ENCODE measurements at regions not wholly inside any gene's neighbourhood (a gene's known extent, or its start where the extent isn't known, plus 50 kb on each side); places are given as distances from the start of the nearest gene placed in this dataset.

GRCh38 chr4:119684463-119684862 is 55.9 kb upstream of the PDE5A start:
- Histone ChIP-seq H3K9ac (ENCODE audit: insufficient read depth in 1 of 2, low read depth in 2 of 2, low read length in 2 of 2) (no peak overlapping the region), H4K20me1 (replicated peaks; ENCODE audit: control insufficient read depth, insufficient read depth, low read length) (no peaks in the 10 kb centered on the region), H3K27me3 (ENCODE audit: control insufficient read depth in 2 of 2, insufficient read depth in 2 of 2, low read length in 2 of 2) (no peaks in the 10 kb centered on the region), H3K36me3 (ENCODE audit: control insufficient read depth, insufficient read depth, low read length) (no peaks in the 10 kb centered on the region), H3K9me1 (ENCODE audit: control insufficient read depth, insufficient read depth, low read length) (no peaks in the 10 kb centered on the region), H3K27ac (ENCODE audit: extremely low read depth, low read depth, low read length) (no peak overlapping the region), H3K4me2 (ENCODE audit: insufficient read depth, low read length) (no peak overlapping the region), H3K79me2 (ENCODE audit: control insufficient read depth, insufficient read depth, low read length) (no peaks in the 10 kb centered on the region), H3K4me1 (replicated peaks in 1 of 2; ENCODE audit: control insufficient read depth in 2 of 2, insufficient read depth in 2 of 2, low read length in 2 of 2) (no peaks in the 10 kb centered on the region), H3K4me3 (no peak overlapping the region), H3K9me3 (replicated peaks; ENCODE audit: control insufficient read depth, insufficient read depth, low read depth, low read length) (no peaks in the 10 kb centered on the region), H2AFZ (ENCODE audit: low read depth, low read length) (no peak overlapping the region)
- TF ChIP-seq TAL1 (IDR thresholded peaks at IDR 0.05) (no peak), ZNF445 (CRISPR knock-in tag; IDR thresholded peaks at IDR 0.05; ENCODE audit: low read depth) (no peak), HBP1 (CRISPR knock-in tag; IDR thresholded peaks at IDR 0.05) (no peak), SMARCB1 (IDR thresholded peaks at IDR 0.05; ENCODE audit: insufficient read length, low read depth) (no peak), CREM (IDR thresholded peaks at IDR 0.05; ENCODE audit: low read depth) (no peak)
- WGBS (ENCODE audit: insufficient coverage, low coverage, missing lambda C conversion rate), result 0% methylated on average over 4 of the region's 4 CpGs
- FAIRE-seq, result no peak
- CTCF ChIA-PET (ENCODE audit: low intra/inter-chr PET ratio), result no interaction called here
- POLR2A ChIA-PET, result no interaction called here
- intact Hi-C loops (cut with micrococcal nuclease) (no loop called here), in situ Hi-C loops (cut with MboI) (no loop called here)
- DNase-seq (ENCODE audit: extremely low read depth in 1 of 4, low spot score in 3 of 4), result no peak
- BruUV-seq (replicated peaks), result no TSS peak
- ATAC-seq, result no peak

- no peak for ATAC-seq
- FAIRE-seq, result no peak
- intact Hi-C loops (cut with micrococcal nuclease) (no loop called here), in situ Hi-C loops (cut with MboI) (no loop called here)
- no peak overlapping the region for H3K4me3 ChIP-seq
- no peak overlapping the region for H2AFZ ChIP-seq (ENCODE audit: low read depth, low read length)
- POLR2A ChIA-PET, result no interaction called here
- BruUV-seq (replicated peaks), result no TSS peak
- CTCF ChIA-PET (ENCODE audit: low intra/inter-chr PET ratio), result no interaction called here
- no peaks in the 10 kb centered on the region for H3K36me3 ChIP-seq (ENCODE audit: control insufficient read depth, insufficient read depth, low read length)
- no peaks in the 10 kb centered on the region for H3K4me1 ChIP-seq (replicated peaks in 1 of 2; ENCODE audit: control insufficient read depth in 2 of 2, insufficient read depth in 2 of 2, low read length in 2 of 2)
- DNase-seq (ENCODE audit: extremely low read depth in 1 of 4, low spot score in 3 of 4), result no peak
- no peaks in the 10 kb centered on the region for H3K79me2 ChIP-seq (ENCODE audit: control insufficient read depth, insufficient read depth, low read length)
- WGBS (ENCODE audit: insufficient coverage, low coverage, missing lambda C conversion rate), result 0% methylated on average over 1 of the region's 1 CpG
- H3K9me1 ChIP-seq (ENCODE audit: control insufficient read depth, insufficient read depth, low read length), result no peaks in the 10 kb centered on the region
- no peak overlapping the region for H3K4me2 ChIP-seq (ENCODE audit: insufficient read depth, low read length)
- no peaks in the 10 kb centered on the region for H4K20me1 ChIP-seq (replicated peaks; ENCODE audit: control insufficient read depth, insufficient read depth, low read length)
- H3K9ac ChIP-seq (ENCODE audit: insufficient read depth in 1 of 2, low read depth in 2 of 2, low read length in 2 of 2), result no peak overlapping the region
- no peak overlapping the region for H3K27ac ChIP-seq (ENCODE audit: extremely low read depth, low read depth, low read length)
- H3K9me3 ChIP-seq (replicated peaks; ENCODE audit: control insufficient read depth, insufficient read depth, low read depth, low read length), result no peaks in the 10 kb centered on the region
- no peaks in the 10 kb centered on the region for H3K27me3 ChIP-seq (ENCODE audit: control insufficient read depth in 2 of 2, insufficient read depth in 2 of 2, low read length in 2 of 2)
- TF ChIP-seq PHF20 (IDR thresholded peaks at IDR 0.05; ENCODE audit: partially characterized antibody) (no peak), CSDE1 (IDR thresholded peaks at IDR 0.05) (no peak), TAL1 (IDR thresholded peaks at IDR 0.05) (no peak), FOSL1 (tag; conservative IDR thresholded peaks at IDR 0.05) (no peak), CHD2 (IDR thresholded peaks at IDR 0.05; ENCODE audit: low read depth, low read length) (no peak), TSHZ1 (CRISPR knock-in tag; IDR thresholded peaks at IDR 0.05) (no peak), ZSCAN29 (IDR thresholded peaks at IDR 0.05) (no peak), EGR1 (conservative IDR thresholded peaks at IDR 0.05) (no peak), RAD21 (CRISPR knock-in tag; conservative IDR thresholded peaks at IDR 0.05 in 1 of 2, IDR thresholded peaks at IDR 0.05 in 1 of 2) (no peak)
Measured at GRCh38 chr4:119683518-119683917, 54.9 kb upstream of the PDE5A start.

All from K562 (cell line).